GM19025 (cell line): ENCODE measurements at regions not wholly inside any gene's neighbourhood (a gene's known extent, or its start where the extent isn't known, plus 50 kb on each side); places are given as distances from the start of the nearest gene placed in this dataset.
"Not testable (repeated sequence)": the region's sequence is repeated elsewhere in the genome, so short reads cannot be mapped to it uniquely, and the experiment has no call there.

ENCODE experiments used
- ATAC-seq: cut with Tn5 transposase; IDR thresholded peaks from one replicate; pipeline ENCODE4 v1.9.1; 2021; ENCODE audit warnings: mild to moderate bottlenecking, low read depth, moderate library complexity; ENCODE audit not compliant: unreplicated experiment

DNA sequence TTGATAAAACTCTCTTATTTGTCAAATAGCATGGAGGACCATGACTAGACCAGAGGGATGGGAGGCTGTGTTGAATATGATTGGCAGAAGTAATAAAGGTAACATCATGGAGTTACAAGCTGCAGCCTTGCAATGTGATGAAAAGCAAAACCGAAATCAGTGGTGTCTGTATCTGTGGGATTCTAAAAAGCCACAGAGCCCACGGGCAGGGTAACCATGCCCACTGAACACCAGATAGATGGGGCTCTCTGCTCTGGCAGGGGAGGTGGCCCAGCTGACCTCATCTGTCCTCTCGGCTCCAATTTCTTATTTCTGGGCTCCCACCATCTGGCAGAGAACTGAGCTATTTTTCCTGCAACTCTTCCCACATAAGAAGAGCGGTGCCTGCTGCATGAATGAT is 1072.2 kb downstream of the GATA3 start:
- ATAC-seq, result no peak

DNA sequence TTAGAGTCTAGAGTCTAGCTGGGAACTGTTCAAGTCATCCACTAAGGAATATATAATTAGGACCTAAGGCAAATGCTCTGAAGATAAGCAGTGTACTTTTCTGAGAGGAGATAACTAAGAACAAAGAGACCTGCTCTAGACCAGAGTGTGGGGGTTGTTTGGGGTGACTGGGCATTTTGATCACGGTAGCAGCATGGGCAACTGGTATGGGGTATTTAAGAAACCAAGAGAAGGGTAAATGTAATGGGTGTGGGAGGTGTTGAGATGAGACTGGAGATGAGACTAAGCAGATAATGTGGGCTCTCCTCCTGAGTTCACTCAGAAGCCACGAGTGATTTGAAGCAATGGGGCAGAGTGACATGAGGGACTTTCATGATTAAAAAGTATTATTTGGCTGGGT is 1082.9 kb downstream of the GATA3 start:
- ATAC-seq, result no peak

DNA sequence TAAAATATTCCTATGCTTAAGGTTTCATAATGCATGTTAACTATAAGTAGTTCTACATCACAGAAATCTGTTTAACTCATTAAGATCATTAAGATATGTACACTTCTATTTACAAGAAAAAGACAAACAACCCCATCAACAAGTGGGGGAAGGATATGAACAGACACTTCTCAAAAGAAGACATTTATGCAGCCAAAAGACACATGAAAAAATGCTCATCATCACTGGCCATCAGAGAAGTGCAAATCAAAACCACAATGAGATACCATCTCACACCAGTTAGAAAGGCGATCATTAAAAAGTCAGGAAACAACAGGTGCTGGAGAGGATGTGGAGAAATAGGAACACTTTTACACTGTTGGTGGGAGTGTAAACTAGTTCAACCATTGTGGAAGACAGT is 1084.3 kb downstream of the GATA3 start:
- ATAC-seq, result not testable (repeated sequence)

DNA sequence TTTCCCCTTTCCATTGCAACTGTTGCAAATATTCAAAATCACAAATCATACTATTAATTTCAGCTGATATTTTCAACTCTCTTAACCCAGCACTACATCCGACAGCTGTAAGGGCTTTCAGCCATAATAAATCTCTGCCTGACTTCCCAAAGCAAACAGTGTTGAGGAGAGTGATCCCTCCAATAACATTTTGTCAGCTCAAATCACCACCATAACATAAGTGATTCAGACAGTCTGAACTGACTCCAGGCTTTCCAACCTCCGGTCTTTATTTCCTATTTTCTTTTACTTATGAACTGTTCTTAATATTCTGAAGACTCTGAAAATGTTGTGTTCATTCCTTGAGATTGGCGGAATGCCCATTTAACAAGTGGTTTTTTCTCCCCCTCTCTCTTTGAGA is 1085.9 kb downstream of the GATA3 start:
- no peak for ATAC-seq

DNA sequence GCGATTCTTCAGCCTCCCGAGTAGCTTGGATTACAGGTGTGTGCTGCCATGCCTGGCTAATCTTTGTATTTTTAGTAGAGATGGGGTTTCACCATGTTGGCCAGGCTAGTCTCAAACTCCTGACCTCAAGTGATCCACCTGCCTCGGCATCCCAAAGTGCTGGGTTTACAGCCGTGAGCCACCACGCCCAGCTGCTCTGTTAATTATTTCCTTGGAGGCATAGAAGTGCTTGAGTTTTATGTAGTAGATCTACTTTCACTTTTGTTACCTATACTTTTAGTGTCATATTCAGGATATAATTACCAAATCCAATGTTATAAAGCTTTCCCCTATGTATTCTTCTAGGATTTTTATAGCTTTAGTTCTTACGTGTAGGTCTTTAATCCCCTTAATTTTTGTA is 1093.0 kb downstream of the GATA3 start:
- no peak for ATAC-seq

DNA sequence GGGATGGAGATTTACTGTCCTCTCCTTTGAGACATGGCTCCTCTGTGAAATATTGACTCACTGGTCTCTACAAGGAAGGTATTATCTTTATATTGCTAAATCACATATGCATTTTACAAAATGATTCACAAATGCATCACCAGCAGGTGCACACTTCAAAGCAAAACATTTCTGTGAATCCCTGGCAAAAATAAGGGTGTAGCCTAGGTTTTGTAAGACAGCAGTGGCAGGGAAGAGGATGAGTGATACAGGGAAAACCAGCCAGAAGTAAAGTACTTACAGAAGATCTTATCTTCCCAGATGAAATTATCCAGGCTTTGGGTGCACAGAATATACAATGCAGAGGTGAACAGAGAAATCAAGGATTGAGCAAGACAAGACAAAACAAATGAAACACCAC is 1094.6 kb downstream of the GATA3 start:
- no peak for ATAC-seq

DNA sequence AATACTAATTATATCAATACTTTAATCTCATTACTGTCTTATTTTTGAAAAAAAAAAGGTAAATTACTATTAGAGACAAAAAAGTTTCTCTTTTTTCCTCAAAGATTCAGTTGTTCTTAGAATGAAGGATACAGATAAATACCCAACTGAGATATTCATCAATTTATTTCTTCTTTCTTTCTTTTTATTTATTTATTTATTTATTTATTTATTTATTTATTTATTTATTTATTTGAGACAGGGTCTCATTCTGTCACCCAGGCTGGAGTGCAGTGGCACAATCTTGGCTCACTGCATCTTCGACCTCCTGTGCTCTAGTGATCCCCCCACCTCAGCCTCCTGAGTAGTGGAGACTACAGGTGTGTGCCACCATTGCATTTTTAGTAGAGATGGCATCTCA is 1098.6 kb downstream of the GATA3 start:
- not testable (repeated sequence) for ATAC-seq

DNA sequence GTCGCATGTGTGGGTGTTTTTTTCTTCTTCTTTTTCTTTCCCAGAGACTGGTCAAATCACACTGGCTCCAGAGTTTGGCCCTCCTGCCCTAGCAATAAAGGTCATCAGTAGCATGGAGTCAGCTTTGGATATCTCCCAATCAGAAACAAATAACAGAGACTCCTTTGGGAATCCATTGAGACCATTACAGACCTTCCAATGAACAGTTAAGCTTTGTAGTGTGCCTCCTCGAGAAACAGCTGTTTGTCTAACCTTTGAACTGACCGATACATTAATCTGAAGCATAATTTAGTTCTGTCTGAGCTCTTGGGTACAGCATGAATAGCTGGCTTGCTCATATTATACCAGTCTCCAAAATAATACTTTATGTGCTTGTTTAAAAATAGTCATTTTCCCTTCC is 1103.2 kb downstream of the GATA3 start:
- ATAC-seq, result no peak

DNA sequence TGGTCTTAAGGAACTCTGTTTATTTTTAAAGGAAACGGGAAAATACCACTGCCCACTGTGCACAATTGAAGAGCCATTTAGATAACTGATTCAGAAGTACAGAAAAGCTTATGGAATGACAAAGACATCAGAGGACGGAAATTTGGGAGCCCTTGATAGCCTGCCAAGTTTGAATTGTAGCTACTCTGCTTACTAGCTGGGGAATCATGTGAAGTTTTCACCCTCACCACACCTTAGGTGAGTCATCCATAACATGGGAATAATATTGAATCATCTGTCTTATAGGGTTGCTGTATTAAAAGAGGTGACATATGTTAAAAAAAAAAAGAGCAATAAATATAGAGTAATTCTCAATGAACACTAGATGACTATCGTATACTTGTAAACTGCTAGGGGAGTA is 1104.2 kb downstream of the GATA3 start:
- no peak for ATAC-seq

DNA sequence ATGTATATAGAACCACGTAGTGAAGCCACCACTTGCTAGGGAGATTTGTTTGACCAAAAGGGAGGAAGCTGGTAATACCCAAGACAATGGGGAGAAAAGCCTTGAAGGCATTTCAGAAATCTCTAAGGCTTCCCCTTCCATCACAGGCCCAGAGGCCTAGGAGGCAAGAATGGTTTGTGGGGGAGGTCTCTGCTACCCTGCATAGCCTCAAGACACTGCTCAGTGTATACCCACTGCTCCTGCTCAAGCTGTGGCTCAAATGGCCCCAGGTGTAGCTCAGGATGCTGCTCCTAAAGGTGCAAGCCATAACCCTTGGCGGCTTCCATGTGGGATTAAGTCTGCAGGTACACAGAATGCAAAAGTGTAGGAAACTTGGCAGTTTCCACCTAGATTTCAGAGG is 1105.8 kb downstream of the GATA3 start:
- no peak for ATAC-seq

DNA sequence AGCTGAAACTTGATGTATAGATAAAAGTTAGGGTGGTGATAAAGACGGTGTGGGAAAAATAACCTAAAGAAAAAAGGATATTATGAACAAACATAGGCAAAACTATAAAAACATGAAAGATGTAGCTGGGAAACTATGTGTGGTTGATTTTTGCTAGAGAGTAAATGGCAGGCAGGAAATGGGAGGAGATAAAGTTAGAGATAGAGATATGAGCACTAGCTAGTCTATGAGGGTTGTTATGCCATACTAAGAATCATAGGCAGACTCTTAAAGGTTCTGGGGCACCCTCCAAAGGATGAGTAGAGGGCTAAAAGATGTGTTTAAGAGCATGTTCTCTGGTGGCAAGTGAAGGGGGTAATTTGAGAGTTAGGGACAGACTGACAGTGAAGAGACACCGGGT is 1109.2 kb downstream of the GATA3 start:
- ATAC-seq, result no peak

DNA sequence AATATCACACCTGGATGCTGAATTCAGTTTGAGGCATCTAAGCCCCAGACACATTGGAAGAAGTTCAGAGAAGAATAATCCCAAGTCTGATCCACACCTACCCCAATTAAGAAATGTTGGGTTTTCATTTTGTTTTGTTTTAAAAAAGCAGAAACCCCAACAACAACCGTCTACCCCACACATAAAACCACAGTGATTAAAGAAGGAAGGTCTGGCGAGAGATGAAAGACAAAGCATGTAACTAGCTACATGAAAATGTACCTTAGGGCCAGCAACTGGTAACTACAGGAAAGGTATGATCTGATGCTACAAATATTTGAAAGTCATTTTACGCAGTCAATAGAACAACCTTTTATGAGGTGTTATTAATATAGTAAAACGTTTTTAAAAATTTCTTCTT is 1112.3 kb downstream of the GATA3 start:
- ATAC-seq, result no peak

DNA sequence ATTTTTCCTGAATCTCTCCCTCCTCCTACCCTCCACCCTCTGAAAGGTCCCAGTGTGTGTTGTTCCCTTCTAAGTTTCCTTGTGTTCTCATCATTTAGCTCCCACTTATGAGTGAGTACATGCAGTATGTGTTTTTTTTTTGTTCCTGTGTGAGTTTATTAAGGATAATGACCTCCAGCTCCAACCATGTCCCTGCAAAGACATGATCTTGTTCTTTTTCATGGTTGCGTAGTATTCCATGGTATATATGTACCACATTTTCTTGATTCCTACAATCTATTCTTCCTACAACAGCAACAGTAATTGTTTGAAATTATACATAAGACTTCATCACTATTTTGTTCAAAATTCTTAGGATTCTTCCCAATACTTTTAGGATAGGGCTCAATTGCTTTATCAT is 1117.8 kb downstream of the GATA3 start:
- ATAC-seq, result no peak

DNA sequence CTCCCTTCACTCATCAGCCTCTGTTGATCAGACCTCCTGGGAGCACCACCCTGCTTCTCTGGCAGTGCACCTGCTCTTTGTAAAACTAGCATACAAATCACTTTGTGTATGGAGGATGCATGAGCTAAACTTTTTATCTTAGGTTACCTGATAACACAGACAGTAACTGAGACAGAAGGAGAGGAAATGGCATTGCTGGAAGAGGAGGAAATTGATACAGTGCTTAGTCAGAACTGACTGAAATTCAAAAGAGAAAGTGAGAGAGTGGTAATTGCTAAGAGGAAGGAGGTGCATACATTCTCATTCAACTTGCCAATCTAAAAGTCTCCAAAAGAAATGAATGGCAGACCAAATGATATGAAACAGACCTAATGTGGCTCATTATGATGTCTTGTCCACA is 1120.7 kb downstream of the GATA3 start:
- ATAC-seq, result no peak

DNA sequence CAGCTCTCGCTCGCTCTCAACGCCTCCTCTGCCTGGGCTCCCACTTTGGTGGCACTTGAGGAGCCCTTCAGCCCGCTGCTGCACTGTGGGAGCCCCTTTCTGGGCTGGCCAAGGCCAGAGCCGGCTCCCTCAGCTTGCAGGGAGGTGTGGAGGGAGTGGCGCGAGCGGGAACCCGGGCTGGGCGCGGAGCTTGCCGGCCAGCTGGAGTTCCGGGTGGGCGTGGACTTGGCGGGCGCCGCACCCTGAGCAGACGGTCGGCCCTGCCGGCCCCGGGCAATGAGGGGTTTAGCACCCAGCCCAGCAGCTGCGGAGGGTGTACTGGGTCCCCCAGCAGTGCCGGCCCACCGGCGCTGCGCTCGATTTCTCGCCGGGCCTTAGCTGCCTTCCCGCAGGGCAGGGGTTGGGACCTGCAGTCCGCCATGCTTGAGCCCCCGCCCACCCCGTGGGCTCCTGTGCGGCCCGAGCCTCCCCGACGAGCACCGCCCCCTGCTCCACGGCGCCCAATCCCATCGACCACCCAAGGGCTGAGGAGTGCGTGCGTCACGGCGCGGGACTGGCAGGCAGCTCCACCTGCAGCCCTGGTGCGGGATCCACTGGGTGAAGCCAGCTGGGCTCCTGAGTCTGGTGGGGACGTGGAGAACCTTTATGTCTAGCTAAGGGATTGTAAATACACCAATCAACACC is 1128.9 kb downstream of the GATA3 start:
- not testable (repeated sequence) for ATAC-seq

DNA sequence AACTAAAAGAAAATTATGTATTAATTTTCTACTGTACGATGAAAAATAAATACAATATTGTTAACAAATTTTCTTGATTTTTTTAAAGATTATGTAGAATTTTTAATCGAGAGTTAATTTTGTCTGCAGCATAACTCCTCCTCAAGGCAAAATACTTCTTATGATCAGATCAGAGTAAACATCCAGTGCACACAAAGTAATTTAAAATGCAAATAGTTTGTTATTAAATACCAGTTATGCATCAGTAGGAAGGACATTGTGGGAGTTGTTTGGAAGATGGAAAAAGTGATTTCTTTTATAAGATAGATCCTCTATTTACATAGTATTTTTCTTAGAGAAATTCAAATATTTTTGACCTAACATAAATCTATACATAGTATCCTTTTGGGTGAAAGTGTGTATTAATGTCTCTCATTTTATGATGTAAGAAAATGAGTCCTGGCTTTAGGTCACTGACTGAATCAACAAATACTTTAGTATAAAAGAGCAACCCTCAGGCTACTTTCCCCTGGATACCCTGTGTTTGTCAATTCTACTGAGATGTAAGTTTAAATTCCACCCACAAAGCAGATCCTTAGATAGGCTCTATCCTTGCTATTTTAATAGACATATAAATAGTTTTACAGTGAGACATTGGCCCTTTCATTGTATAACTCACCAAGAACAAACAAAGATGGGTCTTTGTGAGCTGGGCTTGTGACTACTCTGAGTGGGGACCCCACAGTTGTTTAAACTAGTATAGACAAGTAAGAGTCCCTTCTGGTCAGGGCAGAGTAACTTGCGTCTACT is 1133.7 kb downstream of the GATA3 start:
- no peak for ATAC-seq

DNA sequence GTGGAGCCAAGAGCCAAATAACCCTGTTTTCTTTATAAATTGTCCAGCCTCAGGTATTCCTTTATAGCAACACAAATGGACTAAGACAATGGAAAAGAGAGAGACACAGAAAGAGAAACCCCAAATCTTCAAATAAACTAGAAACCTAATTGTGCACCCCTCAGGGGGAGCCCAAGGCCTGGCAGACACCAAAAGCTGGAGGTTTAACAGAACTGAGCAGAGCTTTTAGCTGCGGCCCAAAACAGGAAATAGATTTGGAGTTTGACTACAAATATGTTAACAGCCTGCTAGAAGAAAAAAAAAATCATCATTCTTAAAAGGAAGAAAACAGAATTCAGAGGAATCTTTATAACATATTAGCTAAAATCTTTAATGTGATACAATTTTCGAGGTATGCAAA is 1135.0 kb downstream of the GATA3 start:
- ATAC-seq, result no peak

DNA sequence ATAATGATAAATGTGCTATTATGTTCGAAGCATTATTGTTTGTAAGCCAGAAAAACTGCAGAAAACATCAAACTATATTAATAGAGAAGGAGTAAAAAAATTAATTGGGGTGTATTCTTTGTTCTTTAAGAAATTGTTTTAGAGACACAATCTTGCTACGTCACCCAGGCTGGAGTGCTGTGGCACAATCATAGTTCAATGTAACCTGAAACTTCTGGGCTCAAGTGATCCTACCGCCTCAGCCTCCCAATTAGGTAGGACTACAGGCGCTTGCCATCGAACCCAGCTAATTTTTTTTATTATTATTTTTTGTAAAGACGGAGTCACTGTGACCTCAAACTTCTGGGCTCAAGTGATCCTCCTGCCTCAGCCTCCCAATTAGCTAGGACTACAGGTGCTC is 1138.6 kb downstream of the GATA3 start:
- ATAC-seq, result no peak

DNA sequence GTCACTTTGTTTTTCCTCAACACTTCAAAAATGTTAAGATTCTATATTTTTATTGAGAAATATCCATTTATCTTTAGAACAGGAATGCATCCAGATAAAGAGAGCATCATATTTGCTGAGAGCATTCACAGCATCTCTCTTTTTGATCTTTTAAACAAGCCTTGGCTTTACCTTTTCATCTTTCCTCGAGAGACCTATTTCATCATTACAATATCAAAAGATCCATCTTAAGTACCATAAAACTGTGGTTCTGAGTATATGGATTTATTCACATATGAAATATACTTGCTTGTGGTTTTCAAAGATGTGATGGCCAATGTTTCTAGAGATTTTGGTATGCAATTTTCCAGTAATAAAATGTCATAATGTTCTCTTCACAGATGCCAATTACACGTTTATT is 1140.9 kb downstream of the GATA3 start:
- ATAC-seq, result no peak

DNA sequence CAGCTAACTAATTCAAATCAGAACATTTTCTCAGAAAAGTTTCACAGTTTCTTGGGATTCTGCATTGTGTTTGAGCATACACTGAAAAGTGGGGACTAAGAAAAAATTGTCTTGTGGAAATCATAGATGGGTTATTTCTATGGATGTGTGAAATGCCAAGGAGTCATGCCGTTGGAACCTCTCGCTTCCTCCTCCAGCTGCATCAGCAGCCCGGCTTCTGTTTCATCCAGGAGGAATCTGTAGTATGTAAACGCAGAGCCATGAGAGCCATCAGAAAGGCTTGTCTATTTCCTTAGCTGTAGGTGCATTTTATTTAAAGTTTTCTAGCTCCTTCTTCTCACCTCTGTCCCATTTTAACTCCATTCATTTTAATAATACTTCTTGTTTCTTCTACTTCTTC is 1144.1 kb downstream of the GATA3 start:
- no peak for ATAC-seq

DNA sequence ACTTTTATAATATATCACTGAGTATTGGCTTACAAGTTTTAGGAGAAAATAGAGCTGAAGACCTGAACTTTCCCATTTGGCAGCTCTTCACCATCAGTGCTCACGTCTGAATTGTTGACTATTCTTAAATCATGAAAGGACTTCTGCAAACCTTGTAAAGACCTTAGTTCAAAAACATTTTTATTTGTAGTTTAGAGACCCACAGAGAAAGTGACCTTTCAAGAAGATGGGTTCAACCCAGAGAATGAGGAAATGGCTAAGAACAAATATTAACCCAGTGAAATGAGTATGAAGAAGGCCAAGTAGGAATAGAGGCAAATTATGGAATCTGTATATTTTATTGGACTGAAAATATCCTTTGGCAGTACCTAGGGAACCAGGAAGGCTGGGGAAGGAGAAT is 1151.1 kb downstream of the GATA3 start:
- ATAC-seq, result no peak

DNA sequence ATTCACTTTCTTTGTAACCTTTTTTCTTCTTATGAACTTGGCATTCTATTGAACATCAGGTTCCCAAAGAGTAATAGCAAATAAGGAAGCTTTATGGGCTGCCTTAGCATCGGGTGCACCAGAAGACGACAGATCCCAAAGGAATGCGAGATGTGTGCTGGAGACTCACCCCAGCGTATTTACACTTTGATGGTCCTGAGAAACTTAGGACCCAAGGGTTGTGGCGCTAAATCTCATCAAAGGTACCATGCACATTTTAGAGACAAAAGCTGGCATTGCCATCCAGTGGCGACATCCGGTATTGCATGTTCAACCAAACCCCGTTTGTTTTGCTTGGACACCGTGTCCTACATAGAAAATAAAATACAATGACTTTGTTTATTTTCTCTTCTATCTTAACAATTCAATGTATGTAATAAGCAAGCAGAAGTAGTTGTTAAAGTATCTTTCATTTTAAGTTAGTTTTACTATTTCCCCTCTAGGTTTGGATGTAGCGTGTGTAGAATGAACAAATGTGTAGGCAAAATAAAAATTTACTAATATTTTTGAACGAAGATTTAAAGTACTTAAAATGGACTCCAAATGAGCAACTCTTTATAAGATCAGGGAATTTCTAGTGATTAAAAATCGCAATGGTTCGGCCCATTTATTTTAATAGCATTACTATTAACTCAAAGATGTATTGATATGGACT is 1154.8 kb downstream of the GATA3 start:
- no peak for ATAC-seq
